ENCODE measurements at regions not wholly inside any gene's neighbourhood (a gene's known extent, or its start where the extent isn't known, plus 50 kb on each side); places are given as distances from the start of the nearest gene placed in this dataset.

- TF ChIP-seq CTCF (IDR thresholded peaks at IDR 0.05) (no peak), EP300 (IDR thresholded peaks at IDR 0.05) (no peak), POLR2A (IDR thresholded peaks at IDR 0.05) (no peak), POLR2AphosphoS5 (IDR thresholded peaks at IDR 0.05) (no peak)
Observed at GRCh38 chr7:113794573-113794972, 124.2 kb downstream of the PPP1R3A start.

All from suprapubic skin (tissue), 4 donors.